Retina (tissue), 1 donor: ENCODE measurements at regions not wholly inside any gene's neighbourhood (a gene's known extent, or its start where the extent isn't known, plus 50 kb on each side); places are given as distances from the start of the nearest gene placed in this dataset.
"Not testable (repeated sequence)": the region's sequence is repeated elsewhere in the genome, so short reads cannot be mapped to it uniquely, and the experiment has no call there.

Experiments used
- DNase-seq: peaks from one replicate; pipeline ENCODE4 v3.0.0-alpha.2; 2016

GRCh38 chr12:46617167-46617566 is 208.6 kb downstream of the SLC38A4 start:
- DNase-seq, result no peak

DNA sequence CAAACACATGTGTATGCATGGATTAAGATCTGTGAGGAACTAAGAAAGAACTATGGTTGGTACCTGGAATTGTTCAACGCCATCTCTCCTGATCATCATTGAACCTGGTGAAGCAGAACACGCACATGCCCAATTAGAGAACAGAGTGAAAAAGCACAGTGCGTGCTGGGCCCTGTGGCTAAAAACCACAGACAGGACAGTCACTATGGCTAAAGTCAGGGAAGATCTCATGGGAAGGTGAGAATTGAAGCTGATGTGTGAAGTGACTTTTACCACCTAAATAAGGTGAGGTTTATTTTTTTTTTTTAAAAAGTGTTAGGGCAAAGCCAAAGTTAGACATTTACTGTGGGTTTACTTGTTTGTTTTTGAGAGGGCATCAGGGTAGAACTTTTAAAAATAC is 215.0 kb downstream of the SLC38A4 start:
- no peak for DNase-seq

- no peak for DNase-seq
Observed at GRCh38 chr12:46609674-46610073, 216.1 kb downstream of the SLC38A4 start.

DNA sequence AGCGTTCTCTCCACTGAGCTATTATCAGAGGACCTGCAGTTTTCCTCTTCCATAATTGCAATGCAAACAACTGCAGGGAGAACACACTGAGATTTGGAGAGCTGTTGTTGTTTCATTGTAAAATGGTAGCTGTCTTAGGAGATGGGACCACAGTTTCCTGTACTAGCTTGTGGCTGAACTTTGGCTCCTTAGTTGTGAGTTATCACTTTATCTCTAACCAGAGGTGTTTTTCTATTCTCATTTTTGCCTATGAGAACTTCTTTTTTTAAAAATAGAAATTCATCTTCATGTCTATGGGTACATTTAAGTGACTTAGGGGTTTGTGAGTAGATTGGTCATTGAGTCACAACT is 216.5 kb downstream of the SLC38A4 start:
- DNase-seq, result no peak

DNA sequence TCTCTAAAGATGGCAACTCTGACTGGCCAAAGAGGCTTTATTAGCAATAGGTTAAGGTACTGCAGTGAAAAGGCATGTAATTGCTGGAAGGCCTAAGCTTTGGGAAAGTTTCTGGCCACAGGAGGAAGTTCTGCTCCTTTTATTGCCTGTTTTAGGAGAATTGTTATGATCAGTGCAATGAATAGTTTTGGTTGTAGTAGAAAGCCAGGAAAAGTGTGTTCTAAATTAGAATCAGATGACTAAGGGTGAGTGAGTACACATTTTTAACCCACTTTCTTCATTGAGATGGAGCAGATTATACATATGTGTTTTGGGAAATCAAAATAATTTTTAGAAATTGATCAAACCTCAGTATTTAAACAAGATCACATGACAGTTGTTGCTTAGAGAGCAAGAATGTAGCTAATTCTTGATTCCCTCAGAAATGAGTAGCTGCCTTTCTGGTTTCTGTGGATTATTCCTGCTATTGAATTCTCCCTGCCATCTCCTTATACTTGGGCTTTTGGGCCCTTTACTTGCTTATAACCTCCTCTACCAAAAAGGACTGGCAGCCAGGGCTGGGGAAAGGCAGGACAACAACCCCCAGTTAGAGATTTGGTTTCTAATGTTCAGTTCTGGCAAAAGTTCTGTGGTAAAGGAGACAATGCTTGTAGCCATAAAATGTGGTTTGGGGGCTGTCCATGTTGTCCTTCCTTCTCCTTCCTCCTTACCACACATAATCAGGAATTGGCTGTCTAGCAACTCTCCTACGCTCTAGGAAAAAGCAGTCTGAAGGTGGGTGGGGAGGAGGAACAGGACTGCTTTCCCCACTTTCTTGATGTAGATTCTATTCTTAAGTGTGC is 217.1 kb downstream of the SLC38A4 start:
- DNase-seq, result no peak

DNA sequence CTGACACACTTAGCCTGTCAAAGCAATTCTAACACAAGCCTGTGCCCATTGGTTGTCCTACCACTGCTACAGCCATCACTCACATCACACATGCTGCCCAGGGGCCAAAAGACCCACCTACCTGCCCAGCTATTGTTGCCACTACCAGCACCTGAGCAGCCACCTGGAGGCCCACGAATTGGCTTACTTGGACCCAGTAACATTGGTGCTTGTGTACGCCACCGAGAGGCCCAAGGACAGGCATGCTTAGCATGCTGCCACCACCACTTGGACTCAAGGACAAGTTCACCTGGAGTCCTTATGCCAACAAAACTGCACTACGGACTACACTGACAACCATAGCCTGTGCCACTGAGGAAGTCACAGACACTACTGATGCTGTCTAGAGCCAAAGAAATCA is 221.1 kb downstream of the SLC38A4 start:
- DNase-seq, result no peak

- DNase-seq, result no peak
Observed at GRCh38 chr12:46603776-46604456, 221.9 kb downstream of the SLC38A4 start.

- DNase-seq, result no peak
Observed at GRCh38 chr12:46602474-46602873, 223.3 kb downstream of the SLC38A4 start.

GRCh38 chr12:46590991-46591703 is 218.6 kb upstream of the SLC38A2 start:
- DNase-seq, result no peak

DNA sequence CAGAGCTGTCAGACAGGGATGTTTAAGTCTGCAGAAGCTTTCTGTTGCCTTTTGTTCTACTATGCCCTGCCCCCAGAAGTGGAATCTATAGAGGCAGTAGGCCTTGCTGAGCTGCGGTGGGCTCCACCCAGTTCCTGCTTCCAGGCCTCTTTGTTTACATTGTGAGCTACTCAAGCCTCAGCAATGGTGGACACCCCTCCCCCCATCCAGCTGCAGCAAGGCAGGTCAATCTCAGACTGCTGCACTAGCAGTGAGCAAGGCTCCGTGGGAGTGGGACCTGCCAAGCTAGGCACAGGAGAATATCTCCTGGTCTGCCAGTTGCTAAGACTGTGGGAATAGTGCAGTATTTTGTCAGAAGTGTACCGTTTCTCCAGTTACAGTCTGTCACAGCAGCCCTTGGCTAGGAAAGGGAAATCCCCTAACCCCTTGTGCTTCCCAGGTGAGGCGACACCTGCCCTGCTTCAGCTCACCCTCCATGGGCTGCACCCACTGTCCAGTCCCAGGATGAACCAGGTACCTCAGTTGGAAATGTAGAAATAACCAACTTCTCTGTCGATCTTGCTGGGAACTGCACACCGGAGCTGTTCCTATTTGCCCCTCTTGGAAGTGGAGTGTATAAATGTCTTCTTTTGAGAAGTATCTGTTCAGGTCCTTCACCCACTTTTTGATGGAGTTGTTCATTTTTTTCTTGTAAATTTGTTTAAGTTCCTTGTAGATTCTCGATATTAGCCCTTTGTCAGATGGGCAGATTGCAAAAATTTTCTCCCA is 213.5 kb upstream of the SLC38A2 start:
- DNase-seq, result no peak

- DNase-seq, result not testable (repeated sequence)
Observed at GRCh38 chr12:46584098-46584497, 211.5 kb upstream of the SLC38A2 start.

DNA sequence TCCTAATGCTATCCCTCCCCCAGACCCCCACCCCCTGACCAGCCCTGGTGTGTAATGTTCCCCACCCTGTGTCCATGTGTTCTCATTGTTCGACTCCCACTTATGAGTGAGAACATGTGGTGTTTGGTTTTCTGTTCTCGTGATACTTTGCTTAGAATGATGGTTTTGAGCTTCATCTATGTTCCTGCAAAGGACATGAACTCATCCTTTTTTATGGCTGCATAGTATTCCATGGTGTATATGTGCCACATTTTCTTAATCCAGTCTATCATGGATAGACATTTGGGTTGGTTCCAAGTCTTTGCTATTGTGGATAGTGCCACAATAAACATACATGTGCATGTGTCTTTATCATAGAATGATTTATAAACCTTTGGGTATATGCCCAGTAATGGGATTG is 209.4 kb upstream of the SLC38A2 start:
- DNase-seq, result not testable (repeated sequence)

DNA sequence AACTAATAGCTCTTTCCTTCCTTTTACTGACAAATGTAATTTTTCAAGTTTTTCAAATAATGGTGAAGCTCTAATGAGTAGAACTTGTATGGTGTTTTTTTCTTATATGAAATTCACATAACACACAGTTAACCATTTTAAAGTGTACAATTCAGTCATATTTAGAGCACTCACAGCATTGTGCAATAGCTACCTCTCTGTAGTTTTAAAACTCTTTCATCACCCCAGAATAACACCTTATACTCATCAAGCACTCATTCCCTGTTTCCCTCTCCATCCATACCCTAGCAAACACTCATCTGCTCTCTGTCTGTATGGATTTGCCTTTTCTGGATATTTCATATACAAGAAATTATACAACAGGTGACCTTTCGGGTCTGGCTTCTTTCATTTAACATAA is 207.9 kb upstream of the SLC38A2 start:
- no peak for DNase-seq

DNA sequence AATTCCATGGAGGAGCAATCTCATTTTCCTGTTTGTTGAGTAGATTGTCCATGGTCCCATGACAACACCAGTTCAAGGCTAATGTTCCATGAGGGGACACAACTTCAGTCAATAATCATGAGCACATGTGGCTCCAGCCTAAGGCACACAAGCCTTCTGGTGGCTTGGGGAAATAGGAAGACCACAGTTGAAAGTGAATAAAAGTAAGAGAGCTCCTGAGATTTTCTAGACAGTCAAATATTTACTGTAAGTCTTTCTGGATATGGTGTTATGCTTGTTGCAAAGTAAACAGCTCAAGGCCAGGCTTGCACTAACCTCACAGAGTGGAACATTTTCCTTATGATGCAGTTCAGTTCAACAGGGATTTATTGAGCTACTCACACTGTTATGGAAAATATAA is 206.9 kb upstream of the SLC38A2 start:
- no peak for DNase-seq

DNA sequence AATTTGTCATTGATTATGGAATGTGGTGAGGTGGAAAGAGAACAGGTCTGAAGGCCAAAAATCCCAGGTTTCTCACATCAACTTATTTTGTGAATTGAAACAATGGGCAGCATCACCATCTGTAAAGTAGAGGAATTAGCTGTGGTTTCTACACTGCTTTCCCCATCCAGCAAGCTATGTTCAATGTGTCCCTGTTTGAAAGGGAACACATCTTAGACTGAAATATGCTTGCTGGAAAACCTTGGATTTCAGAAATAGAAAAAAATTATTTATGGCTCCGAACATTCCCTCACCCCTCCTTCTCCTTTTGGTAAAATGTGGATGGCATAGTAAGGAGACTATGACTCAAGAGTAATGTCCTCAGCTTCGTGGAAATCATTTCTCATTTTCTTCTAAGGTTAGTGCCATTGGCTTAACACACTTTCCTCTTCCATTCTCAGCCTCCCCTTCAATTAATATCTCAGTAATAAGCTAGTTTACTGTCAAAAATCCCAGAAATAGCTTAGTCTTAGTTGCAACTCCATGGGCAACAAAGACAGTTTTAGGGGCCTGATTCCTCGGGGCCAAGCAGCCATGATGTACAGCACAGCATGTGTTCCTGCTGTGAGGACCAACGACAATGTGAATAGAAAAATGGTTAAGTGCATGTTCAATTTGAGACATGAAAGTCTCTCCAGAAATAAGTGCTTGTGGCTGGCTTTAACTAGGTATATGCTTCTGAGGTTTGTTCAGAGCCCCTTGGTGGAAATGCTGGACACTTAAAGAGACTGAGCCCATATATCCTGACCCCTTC is 205.8 kb upstream of the SLC38A2 start:
- no peak for DNase-seq

DNA sequence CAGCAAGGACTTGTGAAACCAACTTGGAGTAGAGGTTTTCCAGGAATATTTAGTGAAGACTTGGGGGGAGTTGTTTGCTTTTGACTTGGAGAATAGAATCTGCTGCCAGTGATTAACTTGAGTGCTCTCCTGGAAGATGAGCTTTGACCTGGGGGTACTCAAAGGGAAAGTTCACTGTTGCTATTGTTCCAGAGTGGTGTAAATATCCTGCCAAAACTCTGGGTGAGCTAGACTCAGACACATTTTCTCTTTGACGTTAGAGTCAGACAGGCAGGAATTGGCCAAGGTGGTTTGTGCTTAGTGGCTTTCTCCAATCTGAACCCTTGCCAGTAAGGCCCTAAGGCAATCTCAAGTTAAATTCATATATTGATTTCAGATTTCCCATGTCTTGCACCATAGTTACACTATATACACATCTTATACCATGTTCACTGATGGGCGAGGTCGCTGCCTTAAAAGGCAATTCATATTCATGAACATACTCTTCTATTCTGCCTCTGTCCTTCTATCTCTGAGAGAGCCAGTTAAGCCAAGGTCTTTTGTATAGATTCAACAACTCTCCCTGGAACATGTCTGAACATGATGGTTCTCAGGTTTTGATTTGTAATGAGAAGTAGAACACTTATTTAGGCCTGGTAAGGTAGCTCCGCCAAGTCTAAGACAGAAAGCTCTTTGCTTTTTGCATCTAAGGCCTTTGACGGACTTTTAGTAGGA is 204.6 kb upstream of the SLC38A2 start:
- no peak for DNase-seq

GRCh38 chr12:46574847-46575246 is 202.3 kb upstream of the SLC38A2 start:
- DNase-seq, result no peak

- no peak for DNase-seq
Observed at GRCh38 chr12:46573347-46573658, 200.7 kb upstream of the SLC38A2 start.

DNA sequence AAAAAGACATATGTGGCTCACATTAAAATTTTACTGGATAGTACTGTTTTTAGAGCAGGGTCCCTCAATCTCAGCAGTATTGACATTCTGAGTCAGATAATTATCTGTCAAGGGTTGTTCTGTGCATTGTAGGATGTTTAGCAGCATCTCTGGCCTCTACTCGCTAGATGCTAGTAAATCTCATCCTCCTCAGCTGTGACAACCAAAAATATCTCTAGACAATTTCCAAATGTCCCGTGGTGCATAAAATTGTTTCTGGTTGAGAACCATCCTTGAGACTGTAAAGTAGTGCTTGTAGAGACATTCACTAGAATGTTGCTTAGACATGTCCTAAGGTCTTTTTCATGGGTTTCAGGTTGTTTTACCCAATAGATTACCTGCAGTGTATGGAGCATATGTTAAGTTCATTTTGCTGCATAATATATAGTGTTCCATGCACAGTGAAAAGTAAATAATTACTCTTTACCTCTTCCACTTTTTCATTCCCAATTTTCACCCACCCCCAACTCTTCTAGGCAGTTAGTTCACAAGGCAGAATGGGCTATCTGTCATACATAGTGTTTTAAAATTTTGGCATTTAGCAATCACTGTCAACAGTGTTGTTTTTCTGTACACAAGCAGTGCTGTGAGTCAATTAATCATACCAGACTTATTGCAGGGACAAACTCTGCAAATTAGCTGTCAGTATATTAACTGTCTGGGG is 200.2 kb upstream of the SLC38A2 start:
- DNase-seq, result no peak

DNA sequence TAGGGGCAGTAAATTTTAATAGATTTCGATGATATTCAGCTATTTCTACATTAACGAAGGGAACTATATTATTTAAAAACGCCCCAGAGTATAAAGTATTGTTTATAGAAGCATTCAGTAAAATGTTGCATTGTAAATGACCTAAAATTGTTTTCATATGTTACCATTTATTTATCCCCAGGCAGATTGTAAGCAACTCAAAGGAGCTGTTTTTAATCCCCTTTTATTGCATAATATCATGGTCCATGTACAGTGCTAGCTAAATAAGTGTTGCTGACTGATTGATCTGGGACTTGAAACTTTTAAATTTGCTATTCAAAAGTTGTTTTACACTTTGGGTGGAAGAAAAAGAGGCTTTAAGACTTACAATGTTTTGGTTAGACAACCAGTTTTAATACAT is 199.0 kb upstream of the SLC38A2 start:
- DNase-seq, result no peak

GRCh38 chr12:46569826-46570439 is 197.4 kb upstream of the SLC38A2 start:
- no peak for DNase-seq
